ENCODE measurements at regions not wholly inside any gene's neighbourhood (a gene's known extent, or its start where the extent isn't known, plus 50 kb on each side); places are given as distances from the start of the nearest gene placed in this dataset.

DNA sequence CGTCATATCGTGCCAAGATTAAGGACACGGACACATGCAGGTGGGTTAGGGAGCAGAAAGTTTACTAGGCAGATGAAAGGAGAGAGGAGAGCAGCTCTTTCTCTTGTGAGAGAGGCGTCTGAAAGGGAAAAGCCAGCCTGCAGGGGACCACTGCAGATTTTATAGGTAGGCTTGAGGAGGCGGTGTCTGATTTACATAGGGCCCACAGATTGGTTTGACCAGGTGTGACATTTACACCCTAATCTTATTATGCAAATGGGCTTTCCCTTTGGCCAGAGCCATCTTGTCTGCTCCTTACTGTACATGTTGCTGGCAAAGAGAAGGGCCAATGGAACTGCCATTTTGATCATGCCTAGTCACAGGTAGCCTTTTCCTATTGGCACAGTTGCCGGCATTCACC is 137.2 kb upstream of the TAF11L2 start:
- Histone ChIP-seq H3K27me3 (ENCODE audit: control insufficient read depth, insufficient read depth, low read length) (no peaks in the 10 kb centered on the region), H3K27ac (ENCODE audit: low read depth, low read length) (no peak overlapping the region), H3K4me3 (ENCODE audit: low read depth, low read length) (no peak overlapping the region), H3K9me3 (ENCODE audit: control insufficient read depth, insufficient read depth, low read length) (no peaks in the 10 kb centered on the region)
- no peak for DNase-seq (ENCODE audit: low read depth, low spot score)
- TF ChIP-seq, protein P1, sequence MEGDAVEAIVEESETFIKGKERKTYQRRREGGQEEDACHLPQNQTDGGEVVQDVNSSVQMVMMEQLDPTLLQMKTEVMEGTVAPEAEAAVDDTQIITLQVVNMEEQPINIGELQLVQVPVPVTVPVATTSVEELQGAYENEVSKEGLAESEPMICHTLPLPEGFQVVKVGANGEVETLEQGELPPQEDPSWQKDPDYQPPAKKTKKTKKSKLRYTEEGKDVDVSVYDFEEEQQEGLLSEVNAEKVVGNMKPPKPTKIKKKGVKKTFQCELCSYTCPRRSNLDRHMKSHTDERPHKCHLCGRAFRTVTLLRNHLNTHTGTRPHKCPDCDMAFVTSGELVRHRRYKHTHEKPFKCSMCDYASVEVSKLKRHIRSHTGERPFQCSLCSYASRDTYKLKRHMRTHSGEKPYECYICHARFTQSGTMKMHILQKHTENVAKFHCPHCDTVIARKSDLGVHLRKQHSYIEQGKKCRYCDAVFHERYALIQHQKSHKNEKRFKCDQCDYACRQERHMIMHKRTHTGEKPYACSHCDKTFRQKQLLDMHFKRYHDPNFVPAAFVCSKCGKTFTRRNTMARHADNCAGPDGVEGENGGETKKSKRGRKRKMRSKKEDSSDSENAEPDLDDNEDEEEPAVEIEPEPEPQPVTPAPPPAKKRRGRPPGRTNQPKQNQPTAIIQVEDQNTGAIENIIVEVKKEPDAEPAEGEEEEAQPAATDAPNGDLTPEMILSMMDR (IDR thresholded peaks at IDR 0.05; ENCODE audit: low read depth, low read length): no peak
- POLR2A ChIA-PET: no interaction called here
- CTCF ChIA-PET: no interaction called here

DNA sequence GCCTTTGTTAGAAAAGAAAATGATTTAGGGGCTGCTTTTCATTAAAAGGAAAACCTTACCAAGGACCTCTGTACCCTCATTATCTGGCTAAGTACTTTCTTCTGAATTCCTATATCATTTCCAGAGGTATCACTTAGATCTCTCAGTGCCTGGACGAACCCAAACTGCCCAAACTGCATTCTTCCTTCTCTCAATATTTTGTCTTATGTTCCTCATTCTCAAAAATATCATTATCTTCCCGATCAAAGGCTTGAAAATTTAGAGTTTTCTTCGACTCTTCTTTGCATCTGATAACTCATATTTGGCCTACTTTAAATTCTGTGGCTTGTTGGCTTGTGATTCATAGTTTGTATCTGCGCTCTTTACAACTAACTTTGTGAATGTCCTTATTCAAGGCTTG is 136.7 kb upstream of the TAF11L2 start:
- Histone ChIP-seq H3K27me3 (ENCODE audit: control insufficient read depth, insufficient read depth, low read length) (no peaks in the 10 kb centered on the region), H3K9me3 (ENCODE audit: control insufficient read depth, insufficient read depth, low read length) (no peaks in the 10 kb centered on the region), H3K27ac (ENCODE audit: low read depth, low read length) (no peak overlapping the region), H3K4me3 (ENCODE audit: low read depth, low read length) (no peak overlapping the region)
- CTCF ChIA-PET: interaction anchor here (0.8 kb wide), 1 partner anchor 23 kb away, joined by 3 read pairs; no protein-coding TSS in a partner anchor
- DNase-seq (ENCODE audit: low read depth, low spot score): no peak
- POLR2A ChIA-PET: no interaction called here
- TF ChIP-seq, protein P1 (IDR thresholded peaks at IDR 0.05; ENCODE audit: low read depth, low read length): no peak

DNA sequence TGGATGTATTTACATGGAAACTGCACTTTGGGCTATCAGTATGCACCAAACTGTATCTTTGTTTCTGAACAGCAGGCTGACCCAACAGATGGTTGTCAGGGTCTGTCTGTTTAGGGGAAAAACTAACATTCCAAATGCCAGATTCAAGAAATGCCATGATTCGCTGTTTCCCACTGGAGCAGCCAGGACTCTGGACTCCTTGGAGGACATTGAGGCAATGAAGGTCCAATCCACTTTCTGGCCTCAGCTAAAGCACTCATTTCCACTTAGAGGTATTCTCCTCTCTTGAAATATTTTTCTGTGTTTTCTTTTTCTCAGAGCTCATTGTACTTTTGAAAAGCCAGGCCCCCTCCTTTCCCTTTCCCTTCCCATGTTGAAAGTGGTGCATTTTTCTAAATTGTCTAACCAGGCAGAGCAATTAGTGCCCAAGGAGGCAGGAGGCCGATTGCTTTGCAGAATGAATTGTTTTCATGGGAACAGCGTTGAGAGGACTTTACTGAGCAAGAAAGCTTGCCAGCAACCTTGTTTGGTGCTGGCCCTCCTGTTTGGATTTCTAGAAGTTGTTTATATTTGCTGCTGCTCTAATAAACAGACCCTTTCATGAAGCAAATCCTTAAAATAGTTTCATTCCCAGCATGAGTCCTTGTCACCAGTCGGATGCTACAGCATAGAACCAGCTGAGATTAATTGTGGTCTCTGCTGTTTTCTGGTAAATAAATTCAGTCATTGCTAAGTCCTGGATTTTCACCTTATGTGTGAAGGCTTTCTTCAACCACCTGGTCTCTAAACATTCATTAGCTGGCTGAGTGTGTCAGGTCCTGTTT is 132.8 kb upstream of the TAF11L2 start:
- peak overlapping the region; percentile 77 for H3K27ac ChIP-seq (ENCODE audit: low read depth, low read length)
- TF ChIP-seq, protein P1 (IDR thresholded peaks at IDR 0.05; ENCODE audit: low read depth, low read length): no peak
- H3K27me3 ChIP-seq (ENCODE audit: control insufficient read depth, insufficient read depth, low read length): no peaks in the 10 kb centered on the region
- DNase-seq (ENCODE audit: low read depth, low spot score): no peak
- ChIA-PET POLR2A (interaction anchor here (0.8 to 1.4 kb wide), 5 partner anchors 14 to 147 kb away, joined by 3 to 13 read pairs (median 5); partner anchors contain the start of gene BASP1), CTCF (interaction anchor here (0.8 kb wide), 1 partner anchor 150 kb away, joined by 3 read pairs; no protein-coding TSS in a partner anchor)
- H3K9me3 ChIP-seq (ENCODE audit: control insufficient read depth, insufficient read depth, low read length): no peaks in the 10 kb centered on the region
- H3K4me3 ChIP-seq (ENCODE audit: low read depth, low read length): no peak overlapping the region

DNA sequence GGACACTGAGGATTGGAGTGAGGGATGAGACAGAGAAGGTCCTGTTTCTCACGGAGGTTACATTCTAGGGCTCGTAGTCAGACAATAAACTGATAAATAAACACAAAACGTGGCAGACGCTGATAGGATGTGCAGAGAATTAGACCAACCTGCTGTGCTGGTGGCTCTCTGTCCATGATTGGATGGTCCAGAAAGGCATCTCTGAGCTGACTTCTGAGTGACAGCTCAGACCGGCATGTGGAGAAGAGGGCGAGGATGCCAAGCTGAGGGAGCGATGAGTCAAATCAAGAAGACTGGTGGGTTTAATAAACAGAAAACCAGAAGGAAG is 132.3 kb upstream of the TAF11L2 start:
- peak overlapping the region; percentile 77 for H3K27ac ChIP-seq (ENCODE audit: low read depth, low read length)
- POLR2A ChIA-PET: interaction anchor here (0.6 to 1.4 kb wide), 6 partner anchors 10 to 148 kb away, joined by 3 to 13 read pairs (median 6); partner anchors contain the start of gene BASP1

More for the DNA sequence above, 132.3 kb upstream of the TAF11L2 start:
- no peak overlapping the region for H3K4me3 ChIP-seq (ENCODE audit: low read depth, low read length)
- H3K27me3 ChIP-seq (ENCODE audit: control insufficient read depth, insufficient read depth, low read length): no peaks in the 10 kb centered on the region
- TF ChIP-seq, protein P1 (IDR thresholded peaks at IDR 0.05; ENCODE audit: low read depth, low read length): no peak
- CTCF ChIA-PET: interaction anchor here (0.8 kb wide), 1 partner anchor 150 kb away, joined by 3 read pairs; no protein-coding TSS in a partner anchor
- DNase-seq (ENCODE audit: low read depth, low spot score): peak; percentile 78
- no peaks in the 10 kb centered on the region for H3K9me3 ChIP-seq (ENCODE audit: control insufficient read depth, insufficient read depth, low read length)
